ENCODE measurements at regions not wholly inside any gene's neighbourhood (a gene's known extent, or its start where the extent isn't known, plus 50 kb on each side); places are given as distances from the start of the nearest gene placed in this dataset.

- H3K27ac ChIP-seq (ENCODE audit: low read length), result peak overlapping the region; percentile 80
- no peaks in the 10 kb centered on the region for H3K9me3 ChIP-seq (replicated peaks; ENCODE audit: control insufficient read depth, low read depth, low read length)
- H3K27me3 ChIP-seq (ENCODE audit: control insufficient read depth, insufficient read depth, low read length), result no peaks in the 10 kb centered on the region
- peak; percentile 86 for DNase-seq
- WGBS (ENCODE audit: insufficient coverage), result 46% methylated on average over 7 of the region's 9 CpGs
- H3K36me3 ChIP-seq (ENCODE audit: control insufficient read depth, insufficient read depth, low read length), result peaks cover 5% of the 10 kb centered on the region
- no peak overlapping the region for H3K4me3 ChIP-seq (ENCODE audit: low read length)
- peaks cover 57% of the 10 kb centered on the region for H3K4me1 ChIP-seq (ENCODE audit: control insufficient read depth, insufficient read depth, low read length)
Observed at GRCh38 chr18:46387441-46388131, 269.4 kb downstream of the LOXHD1 start.

DNA sequence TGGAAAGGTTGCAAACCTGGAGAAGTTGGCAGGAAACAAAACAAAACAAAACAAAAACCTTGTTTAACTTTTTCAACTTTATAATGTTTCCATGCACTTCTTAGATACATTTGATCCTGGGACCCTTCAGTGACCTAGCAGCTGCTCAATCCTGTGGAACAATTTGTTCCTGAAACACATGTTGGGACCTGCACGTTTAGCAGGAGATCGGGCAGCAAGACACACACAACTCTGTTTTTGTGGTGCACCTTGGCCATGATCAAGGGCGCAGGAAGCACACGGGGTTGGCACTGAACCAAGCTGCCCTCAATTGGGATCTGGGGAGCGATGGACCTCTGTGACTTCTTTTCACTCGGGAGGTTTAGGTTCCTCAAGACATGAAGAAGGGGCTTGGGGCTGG is 268.7 kb downstream of the LOXHD1 start:
- Histone ChIP-seq H3K9me3 (replicated peaks; ENCODE audit: control insufficient read depth, low read depth, low read length) (no peaks in the 10 kb centered on the region), H3K27ac (ENCODE audit: low read length) (peak overlapping the region; percentile 80), H3K27me3 (ENCODE audit: control insufficient read depth, insufficient read depth, low read length) (no peaks in the 10 kb centered on the region), H3K4me3 (ENCODE audit: low read length) (no peak overlapping the region), H3K36me3 (ENCODE audit: control insufficient read depth, insufficient read depth, low read length) (peaks cover 7% of the 10 kb centered on the region), H3K4me1 (ENCODE audit: control insufficient read depth, insufficient read depth, low read length) (peaks cover 57% of the 10 kb centered on the region)
- peak; percentile 71 for DNase-seq
- WGBS (ENCODE audit: insufficient coverage), result 50% methylated on average over 4 of the region's 6 CpGs

- Histone ChIP-seq H3K9me3 (replicated peaks; ENCODE audit: control insufficient read depth, low read depth, low read length) (no peaks in the 10 kb centered on the region), H3K27me3 (ENCODE audit: control insufficient read depth, insufficient read depth, low read length) (no peaks in the 10 kb centered on the region), H3K36me3 (ENCODE audit: control insufficient read depth, insufficient read depth, low read length) (peaks cover 13% of the 10 kb centered on the region), H3K4me1 (ENCODE audit: control insufficient read depth, insufficient read depth, low read length) (peaks cover 38% of the 10 kb centered on the region), H3K27ac (ENCODE audit: low read length) (no peak overlapping the region), H3K4me3 (ENCODE audit: low read length) (no peak overlapping the region)
- no peak for DNase-seq
- WGBS (ENCODE audit: insufficient coverage), result 90% methylated on average over 7 of the region's 9 CpGs
Observed at GRCh38 chr18:46392576-46392975, 264.4 kb downstream of the LOXHD1 start.

- peaks cover 40% of the 10 kb centered on the region for H3K4me1 ChIP-seq (ENCODE audit: control insufficient read depth, insufficient read depth, low read length)
- H3K36me3 ChIP-seq (ENCODE audit: control insufficient read depth, insufficient read depth, low read length), result peaks cover 13% of the 10 kb centered on the region
- WGBS (ENCODE audit: insufficient coverage), result 60% methylated on average over 3 of the region's 8 CpGs
- no peak for DNase-seq
- H3K27me3 ChIP-seq (ENCODE audit: control insufficient read depth, insufficient read depth, low read length), result no peaks in the 10 kb centered on the region
- no peak overlapping the region for H3K27ac ChIP-seq (ENCODE audit: low read length)
- no peaks in the 10 kb centered on the region for H3K9me3 ChIP-seq (replicated peaks; ENCODE audit: control insufficient read depth, low read depth, low read length)
- H3K4me3 ChIP-seq (ENCODE audit: low read length), result no peak overlapping the region
Observed at GRCh38 chr18:46393230-46393629, 263.8 kb downstream of the LOXHD1 start.

GRCh38 chr18:46393961-46394360 is 263.1 kb downstream of the LOXHD1 start:
- Histone ChIP-seq H3K27me3 (ENCODE audit: control insufficient read depth, insufficient read depth, low read length) (no peaks in the 10 kb centered on the region), H3K27ac (ENCODE audit: low read length) (no peak overlapping the region), H3K9me3 (replicated peaks; ENCODE audit: control insufficient read depth, low read depth, low read length) (no peaks in the 10 kb centered on the region), H3K36me3 (ENCODE audit: control insufficient read depth, insufficient read depth, low read length) (peaks cover 13% of the 10 kb centered on the region), H3K4me3 (ENCODE audit: low read length) (no peak overlapping the region), H3K4me1 (ENCODE audit: control insufficient read depth, insufficient read depth, low read length) (peaks cover 39% of the 10 kb centered on the region)
- 78% methylated on average over 2 of the region's 6 CpGs for WGBS (ENCODE audit: insufficient coverage)
- DNase-seq, result no peak

DNA sequence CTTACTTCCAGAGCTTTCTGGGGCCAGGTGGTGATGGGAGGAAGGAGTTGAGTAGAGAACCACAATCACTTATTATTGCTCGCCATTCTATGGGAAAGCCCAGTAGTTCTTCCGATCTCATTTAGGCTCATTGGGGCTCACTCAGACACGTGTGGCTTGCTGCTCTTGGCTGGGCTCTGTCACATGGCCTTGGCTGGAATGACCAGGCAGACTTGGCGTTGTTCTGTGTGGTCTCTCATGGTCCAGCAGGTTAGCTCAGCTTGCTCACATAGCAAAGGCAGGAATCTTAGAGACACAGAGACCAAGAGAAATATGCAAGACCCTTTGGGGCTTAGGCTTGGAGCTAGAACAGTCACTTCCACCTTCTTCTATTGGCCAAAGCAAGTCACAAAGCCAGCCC is 261.2 kb downstream of the LOXHD1 start:
- H3K9me3 ChIP-seq (replicated peaks; ENCODE audit: control insufficient read depth, low read depth, low read length), result no peaks in the 10 kb centered on the region
- no peaks in the 10 kb centered on the region for H3K27me3 ChIP-seq (ENCODE audit: control insufficient read depth, insufficient read depth, low read length)
- DNase-seq, result no peak
- no peak overlapping the region for H3K27ac ChIP-seq (ENCODE audit: low read length)
- H3K4me3 ChIP-seq (ENCODE audit: low read length), result no peak overlapping the region
- H3K4me1 ChIP-seq (ENCODE audit: control insufficient read depth, insufficient read depth, low read length), result peaks cover 37% of the 10 kb centered on the region
- H3K36me3 ChIP-seq (ENCODE audit: control insufficient read depth, insufficient read depth, low read length), result peaks cover 13% of the 10 kb centered on the region
- 100% methylated on average over 2 of the region's 4 CpGs for WGBS (ENCODE audit: insufficient coverage)

- H3K27me3 ChIP-seq (ENCODE audit: control insufficient read depth, insufficient read depth, low read length), result no peaks in the 10 kb centered on the region
- H3K4me3 ChIP-seq (ENCODE audit: low read length), result no peak overlapping the region
- peaks cover 8% of the 10 kb centered on the region for H3K36me3 ChIP-seq (ENCODE audit: control insufficient read depth, insufficient read depth, low read length)
- H3K9me3 ChIP-seq (replicated peaks; ENCODE audit: control insufficient read depth, low read depth, low read length), result no peaks in the 10 kb centered on the region
- H3K4me1 ChIP-seq (ENCODE audit: control insufficient read depth, insufficient read depth, low read length), result peaks cover 37% of the 10 kb centered on the region
- H3K27ac ChIP-seq (ENCODE audit: low read length), result no peak overlapping the region
- no peak for DNase-seq
Observed at GRCh38 chr18:46397174-46397573, 259.8 kb downstream of the LOXHD1 start.

GRCh38 chr18:46398005-46398404 is 259.0 kb downstream of the LOXHD1 start:
- Histone ChIP-seq H3K9me3 (replicated peaks; ENCODE audit: control insufficient read depth, low read depth, low read length) (no peaks in the 10 kb centered on the region), H3K27me3 (ENCODE audit: control insufficient read depth, insufficient read depth, low read length) (no peaks in the 10 kb centered on the region), H3K36me3 (ENCODE audit: control insufficient read depth, insufficient read depth, low read length) (peaks cover 7% of the 10 kb centered on the region), H3K27ac (ENCODE audit: low read length) (no peak overlapping the region), H3K4me3 (ENCODE audit: low read length) (no peak overlapping the region), H3K4me1 (ENCODE audit: control insufficient read depth, insufficient read depth, low read length) (peaks cover 37% of the 10 kb centered on the region)
- 93% methylated on average over 2 of the region's 7 CpGs for WGBS (ENCODE audit: insufficient coverage)
- DNase-seq, result no peak

DNA sequence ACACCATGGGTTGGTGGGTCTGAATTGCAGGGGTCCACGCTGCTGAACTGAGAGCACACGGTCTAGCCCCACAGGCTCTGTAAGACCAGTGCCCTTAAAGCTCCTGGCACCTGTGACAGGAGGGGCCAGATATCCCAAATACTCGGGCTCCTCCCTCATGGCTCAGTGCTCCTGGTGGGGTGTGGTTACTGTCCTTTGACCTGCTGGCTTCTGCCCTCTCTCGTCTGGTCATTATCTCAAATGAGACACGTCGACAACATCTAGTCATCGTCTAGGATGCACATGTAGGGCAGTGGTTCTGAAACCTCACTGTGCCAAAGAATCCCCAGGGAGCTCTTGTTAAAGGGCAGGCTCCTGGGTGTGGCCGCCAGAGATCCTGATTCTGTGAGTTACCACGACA is 258.4 kb downstream of the LOXHD1 start:
- no peak overlapping the region for H3K4me3 ChIP-seq (ENCODE audit: low read length)
- H3K27ac ChIP-seq (ENCODE audit: low read length), result no peak overlapping the region
- H3K27me3 ChIP-seq (ENCODE audit: control insufficient read depth, insufficient read depth, low read length), result no peaks in the 10 kb centered on the region
- H3K36me3 ChIP-seq (ENCODE audit: control insufficient read depth, insufficient read depth, low read length), result peaks cover 2% of the 10 kb centered on the region
- no peaks in the 10 kb centered on the region for H3K9me3 ChIP-seq (replicated peaks; ENCODE audit: control insufficient read depth, low read depth, low read length)
- no peak for DNase-seq
- peaks cover 37% of the 10 kb centered on the region for H3K4me1 ChIP-seq (ENCODE audit: control insufficient read depth, insufficient read depth, low read length)
- WGBS (ENCODE audit: insufficient coverage), result 82% methylated on average over 6 of the region's 9 CpGs

DNA sequence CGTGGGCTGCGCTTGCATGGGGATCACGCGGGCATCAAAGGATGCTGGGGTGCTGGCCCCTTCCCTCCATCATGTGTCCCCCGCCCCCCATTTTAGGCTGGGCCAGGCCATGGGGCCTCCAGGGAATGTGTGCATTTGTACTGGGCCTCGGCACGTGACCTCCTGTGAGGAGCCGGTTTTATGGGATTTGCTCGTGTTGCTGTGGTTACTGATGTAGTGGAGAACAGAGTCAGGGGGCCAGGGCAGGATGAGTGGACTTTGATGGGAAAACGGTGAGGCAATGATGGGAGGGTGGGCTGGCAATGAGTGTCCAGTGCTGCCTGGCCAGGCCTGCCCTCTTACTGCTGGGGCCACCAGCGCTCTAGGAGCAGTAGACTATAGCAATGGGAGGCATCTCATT is 257.7 kb downstream of the LOXHD1 start:
- H3K27me3 ChIP-seq (ENCODE audit: control insufficient read depth, insufficient read depth, low read length), result no peaks in the 10 kb centered on the region
- H3K4me1 ChIP-seq (ENCODE audit: control insufficient read depth, insufficient read depth, low read length), result peaks cover 37% of the 10 kb centered on the region
- H3K36me3 ChIP-seq (ENCODE audit: control insufficient read depth, insufficient read depth, low read length), result no peaks in the 10 kb centered on the region
- H3K9me3 ChIP-seq (replicated peaks; ENCODE audit: control insufficient read depth, low read depth, low read length), result no peaks in the 10 kb centered on the region
- no peak overlapping the region for H3K27ac ChIP-seq (ENCODE audit: low read length)
- no peak for DNase-seq
- 71% methylated on average over 10 of the region's 11 CpGs for WGBS (ENCODE audit: insufficient coverage)
- no peak overlapping the region for H3K4me3 ChIP-seq (ENCODE audit: low read length)

- DNase-seq, result no peak
Observed at GRCh38 chr18:46400449-46400848, 256.6 kb downstream of the LOXHD1 start.

More at GRCh38 chr18:46400449-46400848, 256.6 kb downstream of the LOXHD1 start:
- H3K4me3 ChIP-seq (ENCODE audit: low read length), result no peak overlapping the region
- H3K36me3 ChIP-seq (ENCODE audit: control insufficient read depth, insufficient read depth, low read length), result peaks cover 2% of the 10 kb centered on the region
- H3K27ac ChIP-seq (ENCODE audit: low read length), result no peak overlapping the region
- no peaks in the 10 kb centered on the region for H3K9me3 ChIP-seq (replicated peaks; ENCODE audit: control insufficient read depth, low read depth, low read length)
- H3K4me1 ChIP-seq (ENCODE audit: control insufficient read depth, insufficient read depth, low read length), result peaks cover 41% of the 10 kb centered on the region
- H3K27me3 ChIP-seq (ENCODE audit: control insufficient read depth, insufficient read depth, low read length), result no peaks in the 10 kb centered on the region
- WGBS (ENCODE audit: insufficient coverage), result 54% methylated on average over 5 of the region's 8 CpGs

All from muscle of leg (tissue), 3 donors.